RWPE1 (cell line): ENCODE measurements at regions not wholly inside any gene's neighbourhood (a gene's known extent, or its start where the extent isn't known, plus 50 kb on each side); places are given as distances from the start of the nearest gene placed in this dataset.

ENCODE experiments used
- CTCF ChIA-PET: fragments of 350-600 bp; sonication (Branson Sonifier 250); formaldehyde crosslinking; extraction: SDS; loops from one replicate; lab custom pipeline; 2021; lab: Yijun Ruan, JAX
- POLR2A ChIA-PET: fragments of 400-600 bp; formaldehyde crosslinking; extraction: SDS; loops from one replicate; lab custom pipeline; 2020; ENCODE audit warnings: antibody characterized with exemption; ENCODE audit not compliant: low non-redundant PET; lab: Yijun Ruan, JAX
- DNase-seq: peaks from one replicate; pipeline ENCODE4 v3.0.0; 2012; ENCODE audit warnings: low spot score
- H3K27ac ChIP-seq: fragments of 450-650 bp; 2 replicates; pipeline ENCODE4 v1.5.1; 2017
- CTCF ChIP-seq: fragments of 450-650 bp; conservative IDR thresholded peaks from 2 replicates; pipeline ENCODE4 v1.5.1; 2017; ENCODE audit warnings: low read depth, mild to moderate bottlenecking

- no peak overlapping the region for H3K27ac ChIP-seq
- POLR2A ChIA-PET, result no interaction called here
- CTCF ChIA-PET, result interaction anchor here (0.7 kb wide), 1 partner anchor 128 kb away, joined by 3 read pairs; no protein-coding TSS in a partner anchor
- DNase-seq, result no peak
- no peak for TF ChIP-seq CTCF
Observed at GRCh38 chr10:16297069-16297468, 139.7 kb upstream of the PTER start.

- TF ChIP-seq CTCF, result no peak
- POLR2A ChIA-PET, result no interaction called here
- CTCF ChIA-PET, result interaction anchor here (0.7 kb wide), 1 partner anchor 127 kb away, joined by 3 read pairs; no protein-coding TSS in a partner anchor
- no peak overlapping the region for H3K27ac ChIP-seq
- no peak for DNase-seq
Observed at GRCh38 chr10:16297642-16298041, 139.2 kb upstream of the PTER start.

- DNase-seq, result no peak
- no peak for TF ChIP-seq CTCF
- ChIA-PET CTCF (no interaction called here), POLR2A (no interaction called here)
- no peak overlapping the region for H3K27ac ChIP-seq
Observed at GRCh38 chr10:16304311-16304710, 132.5 kb upstream of the PTER start.

- no peak for TF ChIP-seq CTCF
- POLR2A ChIA-PET, result no interaction called here
- DNase-seq, result no peak
- CTCF ChIA-PET, result no interaction called here
- no peak overlapping the region for H3K27ac ChIP-seq
Observed at GRCh38 chr10:16310440-16310839, 126.4 kb upstream of the PTER start.

GRCh38 chr10:16314259-16314658 lies 122.6 kb upstream of the PTER start:
- DNase-seq, result no peak
- H3K27ac ChIP-seq, result no peak overlapping the region
- POLR2A ChIA-PET, result no interaction called here
- no peak for TF ChIP-seq CTCF
- CTCF ChIA-PET, result no interaction called here

GRCh38 chr10:16316733-16317390 lies 119.9 kb upstream of the PTER start:
- H3K27ac ChIP-seq, result no peak overlapping the region
- no peak for TF ChIP-seq CTCF
- CTCF ChIA-PET, result no interaction called here
- POLR2A ChIA-PET, result no interaction called here
- DNase-seq, result no peak
